ENCODE measurements at regions not wholly inside any gene's neighbourhood (a gene's known extent, or its start where the extent isn't known, plus 50 kb on each side); places are given as distances from the start of the nearest gene placed in this dataset.

DNA sequence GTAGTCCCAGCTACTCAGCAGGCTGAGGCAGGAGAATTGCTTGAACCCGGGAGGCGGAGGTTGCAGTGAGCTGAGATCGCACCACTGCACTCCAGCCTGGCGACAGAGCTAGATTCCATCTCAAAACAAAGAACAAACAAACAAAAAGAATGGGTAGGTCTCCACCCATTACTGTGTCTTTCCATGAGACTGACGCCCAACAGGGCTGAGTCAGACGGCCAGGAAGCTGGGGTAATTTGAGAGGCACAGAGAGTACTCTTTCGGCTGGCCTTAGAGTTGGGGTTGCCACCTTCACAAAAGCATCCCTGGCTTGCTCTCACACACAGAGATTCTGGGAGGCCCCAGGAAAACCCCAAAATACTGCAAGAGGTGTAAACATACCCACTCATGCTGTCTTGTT is 72.0 kb upstream of the DHRSX start:
- intact Hi-C loops (cut with DNase I; ENCODE audit: low total_unique reads) = no loop called here
- no peaks in the 10 kb centered on the region for H3K36me3 ChIP-seq
- no peak overlapping the region for H3K27ac ChIP-seq
- H3K4me3 ChIP-seq = no peak overlapping the region
- 84 to 96% (median 90%) methylated on average over 7 of the region's 7 CpGs for WGBS, 5 donors
- DNase-seq = no peak
- H3K9me3 ChIP-seq = peaks cover 0 to 10% (median 2%) of the 10 kb centered on the region in 8 donors
- TF ChIP-seq POLR2A (IDR thresholded peaks at IDR 0.05) (no peak), POLR2AphosphoS5 (IDR thresholded peaks at IDR 0.05) (no peak)
- TF ChIP-seq, protein P1, sequence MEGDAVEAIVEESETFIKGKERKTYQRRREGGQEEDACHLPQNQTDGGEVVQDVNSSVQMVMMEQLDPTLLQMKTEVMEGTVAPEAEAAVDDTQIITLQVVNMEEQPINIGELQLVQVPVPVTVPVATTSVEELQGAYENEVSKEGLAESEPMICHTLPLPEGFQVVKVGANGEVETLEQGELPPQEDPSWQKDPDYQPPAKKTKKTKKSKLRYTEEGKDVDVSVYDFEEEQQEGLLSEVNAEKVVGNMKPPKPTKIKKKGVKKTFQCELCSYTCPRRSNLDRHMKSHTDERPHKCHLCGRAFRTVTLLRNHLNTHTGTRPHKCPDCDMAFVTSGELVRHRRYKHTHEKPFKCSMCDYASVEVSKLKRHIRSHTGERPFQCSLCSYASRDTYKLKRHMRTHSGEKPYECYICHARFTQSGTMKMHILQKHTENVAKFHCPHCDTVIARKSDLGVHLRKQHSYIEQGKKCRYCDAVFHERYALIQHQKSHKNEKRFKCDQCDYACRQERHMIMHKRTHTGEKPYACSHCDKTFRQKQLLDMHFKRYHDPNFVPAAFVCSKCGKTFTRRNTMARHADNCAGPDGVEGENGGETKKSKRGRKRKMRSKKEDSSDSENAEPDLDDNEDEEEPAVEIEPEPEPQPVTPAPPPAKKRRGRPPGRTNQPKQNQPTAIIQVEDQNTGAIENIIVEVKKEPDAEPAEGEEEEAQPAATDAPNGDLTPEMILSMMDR (IDR thresholded peaks at IDR 0.05 in 8 of 11, conservative IDR thresholded peaks at IDR 0.05 in 3 of 11) = no peak
- H3K27me3 ChIP-seq (replicated peaks in 1 of 7) = no peaks in the 10 kb centered on the region
- no peaks in the 10 kb centered on the region for H3K4me1 ChIP-seq

DNA sequence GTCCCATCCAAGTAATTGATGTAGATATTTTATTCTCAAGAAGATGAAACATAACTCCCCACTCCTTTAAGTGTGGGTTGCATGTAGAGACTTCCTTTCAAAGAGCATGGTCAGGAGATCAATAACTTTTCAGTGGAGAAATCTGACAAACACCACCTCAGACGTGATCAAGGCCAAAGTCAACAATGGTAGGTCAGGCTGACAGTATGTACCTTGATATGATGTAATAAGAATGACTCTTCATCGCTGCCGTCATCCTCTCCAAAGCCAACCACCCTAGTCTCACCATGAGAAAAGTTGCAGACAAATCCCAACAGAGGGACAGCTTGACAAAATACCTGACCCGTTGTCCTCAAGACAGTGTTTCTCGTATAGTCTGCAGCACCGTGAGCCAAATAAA is 67.3 kb upstream of the DHRSX start:
- Histone ChIP-seq H3K27ac (no peak overlapping the region), H3K27me3 (replicated peaks in 1 of 7) (no peaks in the 10 kb centered on the region), H3K4me1 (no peaks in the 10 kb centered on the region), H3K4me3 (no peak overlapping the region), H3K36me3 (peaks cover 0 to 3% (median 0%) of the 10 kb centered on the region in 6 donors), H3K9me3 (peaks cover 0 to 10% (median 2%) of the 10 kb centered on the region in 8 donors)
- no peak for DNase-seq
- 81 to 96% (median 89%) methylated on average over 6 of the region's 6 CpGs for WGBS, 5 donors
- TF ChIP-seq, protein P1 (IDR thresholded peaks at IDR 0.05 in 8 of 11, conservative IDR thresholded peaks at IDR 0.05 in 3 of 11) = no peak
- no peak for TF ChIP-seq POLR2AphosphoS5 (IDR thresholded peaks at IDR 0.05)
- TF ChIP-seq POLR2A (IDR thresholded peaks at IDR 0.05) = no peak
- intact Hi-C loops (cut with DNase I; ENCODE audit: low total_unique reads) = no loop called here

DNA sequence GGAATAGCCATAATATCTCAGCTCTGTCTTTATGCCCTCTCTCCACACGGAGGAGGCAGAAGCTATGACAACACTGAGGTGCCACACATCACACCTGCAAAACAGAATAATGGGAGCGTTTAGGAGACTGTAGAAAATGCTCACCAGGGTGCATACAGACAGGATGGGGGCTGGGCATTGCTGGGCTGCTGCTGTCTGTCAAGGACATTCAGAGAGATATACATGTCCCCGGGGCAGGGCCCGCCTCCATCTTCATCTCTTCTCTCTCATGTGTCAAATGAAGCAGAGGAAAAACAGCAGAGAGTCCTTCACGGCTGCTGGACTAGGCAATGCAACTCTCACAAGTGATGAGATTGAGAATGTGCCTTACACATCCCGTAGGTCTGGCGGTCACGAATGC is 65.3 kb upstream of the DHRSX start:
- Histone ChIP-seq H3K9me3 (peaks cover 0 to 10% (median 2%) of the 10 kb centered on the region in 8 donors), H3K36me3 (peaks cover 0 to 3% (median 0%) of the 10 kb centered on the region in 6 donors), H3K27me3 (replicated peaks in 1 of 7) (no peaks in the 10 kb centered on the region), H3K4me3 (no peak overlapping the region), H3K27ac (no peak overlapping the region), H3K4me1 (no peaks in the 10 kb centered on the region)
- WGBS, 5 donors = 74 to 82% (median 82%) methylated on average over 8 of the region's 8 CpGs
- DNase-seq = no peak
- intact Hi-C loops (cut with DNase I; ENCODE audit: low total_unique reads) = no loop called here
- TF ChIP-seq, protein P1 (IDR thresholded peaks at IDR 0.05 in 8 of 11, conservative IDR thresholded peaks at IDR 0.05 in 3 of 11) = no peak
- TF ChIP-seq POLR2A (IDR thresholded peaks at IDR 0.05) (no peak), POLR2AphosphoS5 (IDR thresholded peaks at IDR 0.05) (no peak)

DNA sequence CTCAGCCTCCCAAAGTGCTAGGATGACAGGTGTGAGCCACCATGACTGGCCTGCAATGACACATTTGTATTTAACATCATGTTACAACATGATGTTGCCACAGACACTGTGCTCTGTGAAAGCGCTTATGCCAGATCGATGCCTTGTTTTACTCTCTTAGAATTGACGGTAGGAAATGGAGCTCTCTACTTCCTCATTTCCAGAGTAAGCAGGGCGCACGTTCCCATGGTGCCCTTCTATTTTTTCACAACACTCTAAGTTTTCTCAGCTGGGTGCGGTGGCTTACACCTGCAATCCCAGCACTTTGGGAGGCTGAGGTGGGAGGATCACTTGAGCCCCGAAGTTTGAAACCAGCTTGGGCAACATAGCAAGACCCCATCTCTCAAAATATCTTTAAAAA is 60.7 kb upstream of the DHRSX start:
- no peak for DNase-seq
- Histone ChIP-seq H3K4me1 (no peaks in the 10 kb centered on the region), H3K27ac (no peak overlapping the region), H3K9me3 (no peaks in the 10 kb centered on the region), H3K27me3 (replicated peaks in 1 of 7) (peaks cover 0 to 17% (median 4%) of the 10 kb centered on the region in 7 donors), H3K36me3 (no peaks in the 10 kb centered on the region), H3K4me3 (no peak overlapping the region)
- TF ChIP-seq, protein P1 (IDR thresholded peaks at IDR 0.05 in 8 of 11, conservative IDR thresholded peaks at IDR 0.05 in 3 of 11) = no peak
- TF ChIP-seq POLR2A (IDR thresholded peaks at IDR 0.05) (no peak), POLR2AphosphoS5 (IDR thresholded peaks at IDR 0.05) (no peak)
- 48 to 65% (median 60%) methylated on average over 7 of the region's 7 CpGs for WGBS, 5 donors
- intact Hi-C loops (cut with DNase I; ENCODE audit: low total_unique reads) = no loop called here
